GM19372 (cell line): ENCODE measurements at regions not wholly inside any gene's neighbourhood (a gene's known extent, or its start where the extent isn't known, plus 50 kb on each side); places are given as distances from the start of the nearest gene placed in this dataset.
"Not testable (repeated sequence)": the region's sequence is repeated elsewhere in the genome, so short reads cannot be mapped to it uniquely, and the experiment has no call there.

Source experiments
- ATAC-seq: cut with Tn5 transposase; IDR thresholded peaks from one replicate; pipeline ENCODE4 v1.9.1; 2021; ENCODE audit warnings: mild to moderate bottlenecking, low read depth, moderate library complexity; ENCODE audit not compliant: unreplicated experiment

DNA sequence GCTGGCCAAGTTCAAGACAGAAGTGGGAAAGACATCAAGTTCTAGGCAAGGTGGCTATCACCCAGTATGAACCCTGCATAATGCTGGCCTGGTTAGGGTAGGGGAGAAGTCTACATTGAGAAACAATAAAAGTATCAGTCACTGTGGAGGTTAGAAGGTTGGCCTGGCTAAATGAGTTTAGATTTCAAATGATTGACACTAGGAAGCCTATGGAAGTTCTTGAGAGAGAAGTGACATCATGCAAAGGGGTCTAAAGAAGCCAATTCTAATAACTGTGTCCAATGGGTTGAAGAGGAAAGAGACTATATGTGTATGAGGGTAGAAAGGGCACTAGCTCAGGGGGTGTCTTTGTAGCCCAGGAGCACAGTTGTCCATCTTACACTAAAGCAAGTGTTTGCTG lies 98.5 kb upstream of the MBIP start:
- ATAC-seq: no peak

GRCh38 chr14:36411951-36412350 lies 91.5 kb upstream of the MBIP start:
- ATAC-seq: not testable (repeated sequence)

- ATAC-seq: no peak
Observed at GRCh38 chr14:36408388-36408787, 88.0 kb upstream of the MBIP start.

- ATAC-seq: no peak
Observed at GRCh38 chr14:36405589-36406274, 85.3 kb upstream of the MBIP start.

- ATAC-seq: no peak
Observed at GRCh38 chr14:36402867-36403266, 82.4 kb upstream of the MBIP start.

GRCh38 chr14:36398463-36399291 lies 78.2 kb upstream of the MBIP start:
- no peak for ATAC-seq

- ATAC-seq: no peak
Observed at GRCh38 chr14:36397357-36397756, 76.9 kb upstream of the MBIP start.

- no peak for ATAC-seq
Observed at GRCh38 chr14:36396798-36397197, 76.4 kb upstream of the MBIP start.

DNA sequence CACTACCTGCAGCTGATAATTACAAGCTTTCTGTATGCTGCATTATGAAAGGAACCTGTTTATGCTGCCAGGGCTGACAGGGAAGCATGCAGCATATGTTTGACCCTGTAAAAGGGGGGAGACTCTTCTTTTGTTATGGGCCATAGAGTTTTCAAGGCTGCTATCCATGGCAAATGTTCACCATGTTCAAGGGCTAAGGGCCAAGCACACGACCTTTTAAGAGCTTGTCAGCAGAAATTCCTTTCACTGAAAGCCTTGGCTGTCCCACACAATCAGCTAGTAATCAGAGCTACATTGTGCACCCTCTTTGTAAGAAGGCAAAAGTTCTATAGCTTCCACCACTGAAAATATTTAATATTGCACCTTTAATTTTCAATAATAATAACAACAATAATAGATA lies 74.2 kb upstream of the MBIP start:
- ATAC-seq: no peak

GRCh38 chr14:36390718-36391117 lies 70.3 kb upstream of the MBIP start:
- no peak for ATAC-seq

DNA sequence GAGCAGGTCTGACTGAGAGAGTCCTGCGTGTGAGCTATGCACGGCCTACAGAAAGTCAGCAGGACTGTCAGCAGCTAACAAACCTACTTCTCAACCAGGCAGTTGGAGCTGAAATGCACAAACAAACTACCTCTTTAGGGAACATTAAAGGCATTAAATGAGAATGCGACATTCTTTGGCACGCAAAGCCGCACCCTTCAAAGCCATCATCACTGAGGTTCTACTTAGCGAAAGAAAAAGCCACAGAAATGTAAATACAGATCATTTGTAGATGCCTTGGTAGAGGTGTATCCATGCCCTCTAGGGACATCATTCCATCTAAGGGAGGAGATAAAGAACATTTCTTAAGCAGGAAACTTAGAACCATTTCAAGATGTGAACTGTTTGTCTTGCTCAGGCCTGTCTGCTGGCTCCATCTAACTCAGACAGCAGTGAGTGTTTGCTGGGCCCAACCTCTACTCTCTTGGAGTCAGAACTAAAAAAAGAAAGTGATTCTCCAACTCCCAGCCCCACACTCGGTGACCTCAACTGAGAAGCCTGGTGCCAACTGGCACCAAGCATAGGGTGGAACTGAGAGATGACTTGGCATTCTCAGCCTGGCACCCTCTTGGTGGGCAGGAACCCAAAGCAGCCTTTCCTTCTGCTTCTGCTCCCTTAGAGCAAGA lies 63.5 kb upstream of the MBIP start:
- ATAC-seq: no peak

DNA sequence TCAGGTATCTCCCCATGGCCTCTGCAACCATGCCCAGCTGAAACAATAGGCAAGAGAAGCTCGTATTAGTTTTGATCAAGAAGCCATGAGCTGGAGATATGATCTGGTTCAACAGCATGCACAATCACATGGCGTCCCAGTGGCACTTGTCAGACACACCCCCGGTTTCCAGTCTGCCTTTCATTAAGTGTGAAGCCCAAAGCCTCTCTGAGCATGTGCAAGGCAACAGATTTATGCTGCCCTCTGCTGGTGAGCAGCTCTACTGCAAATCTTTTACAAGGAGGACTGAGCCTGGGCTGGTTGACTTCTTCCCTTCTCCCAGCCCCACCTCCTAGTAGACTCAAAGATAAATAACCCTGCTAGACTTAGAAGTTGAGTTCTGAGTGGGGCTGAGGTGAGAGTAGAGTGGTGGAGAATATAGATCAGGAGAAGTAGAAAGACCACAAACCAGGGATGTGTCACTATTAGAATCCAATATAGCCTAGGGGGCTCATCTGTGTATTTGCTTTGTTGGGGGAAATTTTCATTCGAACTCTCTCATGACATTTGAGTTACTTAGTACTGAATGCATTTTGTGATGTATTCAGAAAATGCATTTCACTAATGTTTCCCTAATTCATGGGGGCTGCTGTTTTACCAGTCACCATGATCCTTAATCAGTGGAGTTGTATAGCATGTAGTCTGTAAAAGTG lies 53.7 kb upstream of the MBIP start:
- peak; percentile 91 for ATAC-seq
